ENCODE measurements at regions not wholly inside any gene's neighbourhood (a gene's known extent, or its start where the extent isn't known, plus 50 kb on each side); places are given as distances from the start of the nearest gene placed in this dataset.

- TF ChIP-seq CHD7 (IDR thresholded peaks at IDR 0.05; ENCODE audit: insufficient replicate concordance, low read length) (no peak), NANOG (IDR thresholded peaks at IDR 0.05; ENCODE audit: insufficient read depth, low read depth, low read length, poor library complexity, severe bottlenecking) (no peak), SP2 (IDR thresholded peaks at IDR 0.05; ENCODE audit: low read length) (no peak), CHD1 (IDR thresholded peaks at IDR 0.05; ENCODE audit: low read depth, low read length) (no peak)
Observed at GRCh38 chrX:139083191-139083590, 371.7 kb upstream of the FGF13 start (continued).
